HepG2 (cell line): ENCODE measurements at regions not wholly inside any gene's neighbourhood (a gene's known extent, or its start where the extent isn't known, plus 50 kb on each side); places are given as distances from the start of the nearest gene placed in this dataset.

ENCODE experiments used
- ATAC-seq: fragments of 200-7000 bp; cut with Tn5 transposase; 3 replicates; pipeline ENCODE4 v1.9.1; 2020; ENCODE audit warnings: mild to moderate bottlenecking, moderate library complexity
- BruUV-seq: library from RNA; stranded (reverse); fragments of 400-500 nt; replicated peaks from 2 replicates; lab custom pipeline; 2021; lab: Mats Ljungman, UMichigan
- CTCF ChIA-PET: fragments of 300-600 bp; formaldehyde crosslinking; extraction: SDS; loops from one replicate; lab custom pipeline; 2021; ENCODE audit warnings: low total read pairs, inconsistent platforms, low intra/inter-chr PET ratio; lab: Yijun Ruan, JAX
- POLR2A ChIA-PET: fragments of 350-600 bp; sonication (Branson Sonifier 250); formaldehyde crosslinking; loops from one replicate; lab custom pipeline; 2020; ENCODE audit warnings: antibody characterized with exemption, inconsistent platforms; lab: Yijun Ruan, JAX
- DNase-seq: peaks from one replicate; pipeline ENCODE4 v3.0.0-alpha.2; 2015; ENCODE audit warnings: low spot score
- FAIRE-seq: peaks from 3 replicates; lab custom pipeline; 2011; peaks lifted over from hg19 to GRCh38; lab: Jason Lieb, UNC
- H2AFZ ChIP-seq: one replicate; pipeline ENCODE4 v1.6.1; 2011; ENCODE audit warnings: low read length, inconsistent platforms
- H3K27ac ChIP-seq: fragments of 300-600 bp; 3 replicates; pipeline ENCODE4 v1.8.0; 2011; ENCODE audit warnings: mixed run types, mild to moderate bottlenecking, mixed read lengths, low read length, inconsistent platforms; ENCODE audit not compliant: insufficient read depth; ENCODE audit errors: extremely low read length
- H3K27me3 ChIP-seq, 2 experiments: fragments of 200-600 bp in 1 of 2; 2 replicates in 1 of 2; 3 replicates in 1 of 2; pipeline versions ENCODE4 v1.6.0 to v1.8.0; 2011; ENCODE audit warnings: low read length in 2 of 2, mild to moderate bottlenecking in 2 of 2, moderate library complexity in 2 of 2, inconsistent platforms in 1 of 2; ENCODE audit not compliant: insufficient read depth in 2 of 2, control insufficient read depth in 1 of 2
- H3K36me3 ChIP-seq, 2 experiments: fragments of 200-600 bp in 1 of 2; replicated peaks in 1 of 2; 2 replicates in 1 of 2; 3 replicates in 1 of 2; pipeline versions ENCODE4 v1.5.1 to v1.8.0; 2011; ENCODE audit warnings: low read length in 2 of 2, inconsistent platforms in 1 of 2; ENCODE audit not compliant: insufficient read depth in 2 of 2, control insufficient read depth in 1 of 2
- H3K4me1 ChIP-seq: 2 replicates; pipeline ENCODE4 v1.5.1; 2012; ENCODE audit warnings: low read length, inconsistent platforms; ENCODE audit not compliant: insufficient read depth
- H3K4me2 ChIP-seq: 2 replicates; pipeline ENCODE4 v1.6.0; 2011; ENCODE audit warnings: low read depth, low read length, inconsistent platforms
- H3K4me3 ChIP-seq, 3 experiments: fragments of 200-600 bp in 1 of 3; sonication (generic), shearing (Covaris generic) in 1 of 3; replicated peaks in 1 of 3; 2 replicates each; pipeline ENCODE4 v1.5.1; 2011 to 2016; ENCODE audit warnings: low read length in 3 of 3, inconsistent platforms in 2 of 3, low read depth in 2 of 3, mild to moderate bottlenecking in 2 of 3, control low read depth in 1 of 3, mixed read lengths in 1 of 3; ENCODE audit not compliant: insufficient read depth in 1 of 3
- H3K79me2 ChIP-seq: one replicate; pipeline ENCODE4 v1.6.1; 2011; ENCODE audit warnings: low read length, inconsistent platforms; ENCODE audit not compliant: insufficient read depth
- H3K9ac ChIP-seq: 2 replicates; pipeline ENCODE4 v1.6.0; 2011; ENCODE audit warnings: mild to moderate bottlenecking, low read depth, low read length, inconsistent platforms; ENCODE audit not compliant: insufficient read depth
- H3K9me3 ChIP-seq: 2 replicates; pipeline ENCODE4 v1.5.1; 2012; ENCODE audit warnings: mild to moderate bottlenecking, low read length
- H4K20me1 ChIP-seq: 2 replicates; pipeline ENCODE4 v1.6.0; 2011; ENCODE audit warnings: inconsistent platforms, mild to moderate bottlenecking, low read length, moderate library complexity; ENCODE audit not compliant: insufficient read depth
- EP300 ChIP-seq, 3 experiments: sonication (generic) in 1 of 3; formaldehyde crosslinking in 1 of 3; IDR thresholded peaks; 2 replicates each; pipeline versions ENCODE4 v1.5.1 to v1.6.1; 2011 to 2020; ENCODE audit warnings: low read depth in 2 of 3, low read length in 2 of 3, borderline replicate concordance in 1 of 3, improper control_type of control experiment in 1 of 3, mild to moderate bottlenecking in 1 of 3, missing genetic modification reagents in 1 of 3, moderate library complexity in 1 of 3
- KDM4B ChIP-seq: sonication (generic); formaldehyde crosslinking; IDR thresholded peaks from 2 replicates; pipeline ENCODE4 v1.4.0; 2020; ENCODE audit warnings: missing genetic modification reagents
- MAFF ChIP-seq: IDR thresholded peaks from 2 replicates; pipeline ENCODE4 v1.6.1; 2011; ENCODE audit warnings: low read depth, low read length, improper control_type of control experiment
- MAFK ChIP-seq, 2 experiments: IDR thresholded peaks in 1 of 2; conservative IDR thresholded peaks in 1 of 2; 2 replicates each; pipeline ENCODE4 v1.6.1; 2011; ENCODE audit warnings: improper control_type of control experiment in 2 of 2, low read length in 2 of 2
- STAG1 ChIP-seq: sonication (generic); formaldehyde crosslinking; IDR thresholded peaks from 2 replicates; pipeline ENCODE4 v1.4.0; 2020; ENCODE audit warnings: missing genetic modification reagents
- ZFY ChIP-seq: sonication (generic); formaldehyde crosslinking; IDR thresholded peaks from 2 replicates; pipeline ENCODE4 v1.4.0; 2020; ENCODE audit warnings: missing genetic modification reagents
- ZMAT3 ChIP-seq: sonication (generic); formaldehyde crosslinking; conservative IDR thresholded peaks from 2 replicates; pipeline ENCODE4 v1.7.0; 2021; ENCODE audit warnings: missing genetic modification reagents
- ZMYM3 ChIP-seq: sonication (generic); formaldehyde crosslinking; IDR thresholded peaks from 2 replicates; pipeline ENCODE4 v1.5.1; 2020; ENCODE audit warnings: mild to moderate bottlenecking, missing genetic modification reagents
- ZNF670 ChIP-seq: sonication (generic); formaldehyde crosslinking; IDR thresholded peaks from 2 replicates; pipeline ENCODE4 v1.8.0; 2022; ENCODE audit warnings: mild to moderate bottlenecking, missing genetic modification reagents, borderline replicate concordance
- ZSCAN29 ChIP-seq: sonication (generic); formaldehyde crosslinking; conservative IDR thresholded peaks from 2 replicates; pipeline ENCODE4 v1.4.0; 2020; ENCODE audit warnings: mild to moderate bottlenecking, missing genetic modification reagents
- WGBS: methylation state at CpG from one replicate; pipeline ENCODE4 v1.1.6; 2017; ENCODE audit warnings: low lambda C conversion rate; 5-methylcytosine and 5-hydroxymethylcytosine counted together
- in situ Hi-C: cut with HindIII; loops from 2 replicates; pipeline ENCODE4 v1.10.0; 2017; ENCODE audit warnings: low pct_unique_long_range_greater_than_20kb; ENCODE audit not compliant: extremely low pct_ligation_motif_present
- intact Hi-C: fragments of 100-400 bp; cut with micrococcal nuclease; formaldehyde crosslinking; loops from one replicate; pipeline ENCODE4 v1.10.0; 2022; ENCODE audit not compliant: unreplicated experiment
- TF ChIP-seq, protein P1 (sequence below): sonication (generic); formaldehyde crosslinking; IDR thresholded peaks from 2 replicates; pipeline ENCODE4 v1.4.0; 2020; ENCODE audit warnings: missing genetic modification reagents, borderline replicate concordance

DNA sequence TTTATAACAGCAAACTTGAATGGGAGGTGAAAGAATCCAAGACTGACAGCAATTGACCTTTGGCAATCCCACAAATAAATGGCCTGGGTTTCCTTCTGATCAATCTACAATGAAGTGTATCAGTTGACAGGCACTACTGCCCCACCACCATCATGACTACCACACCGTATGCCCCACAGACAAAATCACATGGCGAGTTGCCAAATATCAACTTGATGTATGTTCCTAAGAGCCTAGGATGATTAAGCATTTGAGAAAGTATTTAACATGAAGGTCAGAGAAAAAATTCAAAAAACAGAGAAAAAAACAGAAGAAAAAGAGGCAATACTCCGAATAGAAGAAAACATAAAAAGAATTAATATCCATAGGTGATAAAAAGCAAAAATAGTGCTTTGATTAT lies 215.9 kb upstream of the STAC start (continued):
- no peak for TF ChIP-seq ZFY (CRISPR knock-in tag)
- TF ChIP-seq, protein P1, sequence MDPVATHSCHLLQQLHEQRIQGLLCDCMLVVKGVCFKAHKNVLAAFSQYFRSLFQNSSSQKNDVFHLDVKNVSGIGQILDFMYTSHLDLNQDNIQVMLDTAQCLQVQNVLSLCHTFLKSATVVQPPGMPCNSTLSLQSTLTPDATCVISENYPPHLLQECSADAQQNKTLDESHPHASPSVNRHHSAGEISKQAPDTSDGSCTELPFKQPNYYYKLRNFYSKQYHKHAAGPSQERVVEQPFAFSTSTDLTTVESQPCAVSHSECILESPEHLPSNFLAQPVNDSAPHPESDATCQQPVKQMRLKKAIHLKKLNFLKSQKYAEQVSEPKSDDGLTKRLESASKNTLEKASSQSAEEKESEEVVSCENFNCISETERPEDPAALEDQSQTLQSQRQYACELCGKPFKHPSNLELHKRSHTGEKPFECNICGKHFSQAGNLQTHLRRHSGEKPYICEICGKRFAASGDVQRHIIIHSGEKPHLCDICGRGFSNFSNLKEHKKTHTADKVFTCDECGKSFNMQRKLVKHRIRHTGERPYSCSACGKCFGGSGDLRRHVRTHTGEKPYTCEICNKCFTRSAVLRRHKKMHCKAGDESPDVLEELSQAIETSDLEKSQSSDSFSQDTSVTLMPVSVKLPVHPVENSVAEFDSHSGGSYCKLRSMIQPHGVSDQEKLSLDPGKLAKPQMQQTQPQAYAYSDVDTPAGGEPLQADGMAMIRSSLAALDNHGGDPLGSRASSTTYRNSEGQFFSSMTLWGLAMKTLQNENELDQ (CRISPR knock-in tag), result no peak
- no peak for TF ChIP-seq ZSCAN29 (CRISPR knock-in tag)
- no peak for TF ChIP-seq KDM4B
- TF ChIP-seq STAG1 (CRISPR knock-in tag), result no peak

DNA sequence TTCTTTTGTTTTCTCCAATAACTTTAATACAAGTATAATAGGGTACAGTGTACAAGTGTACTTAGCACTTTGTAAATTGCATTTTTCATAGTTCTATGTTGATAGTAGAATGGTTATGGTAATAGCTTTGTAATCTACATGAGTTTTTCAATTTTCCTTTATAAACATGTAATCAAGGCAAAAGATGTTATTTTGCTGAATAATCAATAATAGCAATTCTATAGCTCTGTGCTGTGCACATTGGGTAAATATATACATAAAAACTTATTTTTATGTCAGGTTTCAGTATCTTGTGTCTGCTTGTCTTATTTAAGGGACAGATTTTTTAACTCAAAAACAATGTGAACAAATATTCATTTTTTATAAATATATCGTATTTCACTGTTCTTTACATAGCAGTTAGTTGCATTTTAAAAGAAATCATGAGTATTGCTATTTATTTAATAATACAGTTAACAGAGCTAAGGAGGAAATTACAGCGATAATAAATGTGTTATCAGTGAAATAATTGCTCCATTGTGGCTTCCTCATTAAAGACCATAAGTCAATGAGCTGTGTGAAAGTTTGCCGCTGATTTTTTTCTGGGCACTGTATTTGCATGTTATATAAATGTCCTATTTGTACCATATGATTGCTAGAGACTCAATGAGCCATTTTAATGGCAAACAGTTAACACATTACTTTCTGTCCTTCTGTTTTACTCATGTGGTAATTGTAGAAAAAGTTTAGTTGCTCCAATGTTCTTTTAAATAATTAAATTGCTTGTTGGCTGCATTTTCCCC lies 214.6 kb upstream of the STAC start:
- no TSS peak for BruUV-seq
- Histone ChIP-seq H3K4me3 (no peak overlapping the region), H4K20me1 (no peaks in the 10 kb centered on the region), H3K4me2 (no peak overlapping the region), H3K36me3 (no peaks in the 10 kb centered on the region), H3K4me1 (no peaks in the 10 kb centered on the region), H2AFZ (no peak overlapping the region), H3K27ac (no peak overlapping the region), H3K9me3 (peaks cover 4% of the 10 kb centered on the region; the same call in 1 of the 2 replicates), H3K9ac (no peak overlapping the region), H3K27me3 (no peaks in the 10 kb centered on the region), H3K79me2 (no peaks in the 10 kb centered on the region)
- no peak for TF ChIP-seq EP300 (IDR thresholded peaks at IDR 0.05; ENCODE audit: low read depth in 2 of 2, low read length in 2 of 2)
- TF ChIP-seq EP300 (CRISPR knock-in tag; IDR thresholded peaks at IDR 0.05; ENCODE audit: borderline replicate concordance), result no peak
- TF ChIP-seq MAFK (conservative IDR thresholded peaks at IDR 0.05 in 1 of 2, IDR thresholded peaks at IDR 0.05 in 1 of 2; ENCODE audit: low read length in 2 of 2), result peak; percentile 62 to 87
- no peak for TF ChIP-seq ZMAT3
- TF ChIP-seq ZNF670 (CRISPR knock-in tag), result no peak
- peak; percentile 78 for TF ChIP-seq MAFF
- TF ChIP-seq ZMYM3 (CRISPR knock-in tag), result no peak
- FAIRE-seq (no peak), ATAC-seq (no peak), DNase-seq (no peak)
- CTCF ChIA-PET, result no interaction called here
- POLR2A ChIA-PET, result no interaction called here
- in situ Hi-C loops (no loop called here), intact Hi-C loops (no loop called here)
- WGBS, result 32% methylated on average over 3 of the region's 3 CpGs
